SK-N-SH treated with all-trans-retinoic acid at 6 μM for 48 hours (cell line): ENCODE measurements at regions not wholly inside any gene's neighbourhood (a gene's known extent, or its start where the extent isn't known, plus 50 kb on each side); places are given as distances from the start of the nearest gene placed in this dataset.

Experiments used
- CSRNP3 ChIP-seq: fragments of 250-450 bp; sonication (Bioruptor Pico); IDR thresholded peaks from 2 replicates; pipeline ENCODE4 v1.5.1; 2021; ENCODE audit warnings: mild to moderate bottlenecking, moderate library complexity
- GLIS3 ChIP-seq: fragments of 250-450 bp; sonication (Bioruptor Pico); IDR thresholded peaks from 2 replicates; pipeline ENCODE4 v1.5.0; 2020; ENCODE audit warnings: mild to moderate bottlenecking, moderate library complexity
- ISL1 ChIP-seq: fragments of 250-450 bp; sonication (Bioruptor Pico); IDR thresholded peaks from 2 replicates; pipeline ENCODE4 v2.1.2; 2022; ENCODE audit warnings: mild to moderate bottlenecking, moderate library complexity
- POU6F1 ChIP-seq: fragments of 250-450 bp; sonication (Bioruptor Pico); IDR thresholded peaks from 2 replicates; pipeline ENCODE4 v1.8.0; 2021; ENCODE audit warnings: low read depth, mild to moderate bottlenecking, moderate library complexity, borderline replicate concordance
- PPARA ChIP-seq: fragments of 250-450 bp; sonication (Bioruptor Pico); IDR thresholded peaks from 2 replicates; pipeline ENCODE4 v1.5.0; 2020; ENCODE audit warnings: mild to moderate bottlenecking, borderline replicate concordance
- RARB ChIP-seq: fragments of 250-450 bp; sonication (Bioruptor Pico); IDR thresholded peaks from 2 replicates; pipeline ENCODE4 v1.8.0; 2021; ENCODE audit warnings: mild to moderate bottlenecking, moderate library complexity
- ZC3H10 ChIP-seq: fragments of 250-450 bp; sonication (Bioruptor Pico); IDR thresholded peaks from 2 replicates; pipeline ENCODE4 v1.5.1; 2021; ENCODE audit warnings: mild to moderate bottlenecking, moderate library complexity
- ZFP3 ChIP-seq: fragments of 250-450 bp; sonication (Bioruptor Pico); IDR thresholded peaks from 2 replicates; pipeline ENCODE4 v1.5.0; 2020; ENCODE audit warnings: mild to moderate bottlenecking, moderate library complexity
- ZFP30 ChIP-seq: fragments of 450-650 bp; formaldehyde crosslinking; IDR thresholded peaks from 2 replicates; pipeline ENCODE4 v1.5.0; 2022; ENCODE audit warnings: mild to moderate bottlenecking, moderate library complexity
- ZNF565 ChIP-seq: fragments of 450-650 bp; formaldehyde crosslinking; conservative IDR thresholded peaks from 2 replicates; pipeline ENCODE4 v1.5.0; 2020; ENCODE audit warnings: low read depth, mild to moderate bottlenecking, moderate library complexity

GRCh38 chr4:54855191-54855854, 197.6 kb downstream of the KIT start:
- TF ChIP-seq ISL1 (CRISPR knock-in tag) (no peak), CSRNP3 (CRISPR knock-in tag) (no peak), ZNF565 (CRISPR knock-in tag) (no peak), ZFP3 (CRISPR knock-in tag) (no peak), ZFP30 (CRISPR knock-in tag) (no peak), GLIS3 (no peak), POU6F1 (CRISPR knock-in tag) (no peak), RARB (CRISPR knock-in tag) (no peak), PPARA (CRISPR knock-in tag) (no peak), ZC3H10 (CRISPR knock-in tag) (no peak)
